ENCODE measurements at regions not wholly inside any gene's neighbourhood (a gene's known extent, or its start where the extent isn't known, plus 50 kb on each side); places are given as distances from the start of the nearest gene placed in this dataset.

GRCh38 chr18:62629031-62629430, 86.3 kb upstream of the PHLPP1 start:
- no peak for DNase-seq

GRCh38 chr18:62631173-62631572, 84.2 kb upstream of the PHLPP1 start:
- no peak for DNase-seq

- no peak for DNase-seq
Measured at GRCh38 chr18:62632788-62633455, 82.4 kb upstream of the PHLPP1 start.

GRCh38 chr18:62634458-62634857, 80.9 kb upstream of the PHLPP1 start:
- no peak for DNase-seq

GRCh38 chr18:62634979-62635630, 80.2 kb upstream of the PHLPP1 start:
- no peak for DNase-seq

GRCh38 chr18:62637403-62637802, 77.9 kb upstream of the PHLPP1 start:
- no peak for DNase-seq

- peak in 1 of 58 donors; percentile 5 for DNase-seq
Measured at GRCh38 chr18:62637807-62638687, 77.3 kb upstream of the PHLPP1 start.

GRCh38 chr18:62643181-62643580, 72.2 kb upstream of the PHLPP1 start:
- DNase-seq: no peak

GRCh38 chr18:62644773-62645172, 70.6 kb upstream of the PHLPP1 start:
- no peak for DNase-seq

GRCh38 chr18:62647179-62647578, 68.2 kb upstream of the PHLPP1 start:
- DNase-seq: no peak

- no peak for DNase-seq
Measured at GRCh38 chr18:62648045-62648678, 67.2 kb upstream of the PHLPP1 start.

GRCh38 chr18:62651276-62652056, 63.9 kb upstream of the PHLPP1 start:
- DNase-seq: no peak

- DNase-seq: peak in 1 of 58 donors; percentile 24
Measured at GRCh38 chr18:62652057-62652629, 63.2 kb upstream of the PHLPP1 start.

GRCh38 chr18:62655520-62656219, 59.7 kb upstream of the PHLPP1 start:
- no peak for DNase-seq

GRCh38 chr18:62658028-62658427, 57.3 kb upstream of the PHLPP1 start:
- no peak for DNase-seq

GRCh38 chr18:62659698-62660097, 55.6 kb upstream of the PHLPP1 start:
- no peak for DNase-seq

- no peak for DNase-seq
Measured at GRCh38 chr18:62660691-62661090, 54.6 kb upstream of the PHLPP1 start.

GRCh38 chr18:62663731-62664336, 51.5 kb upstream of the PHLPP1 start:
- DNase-seq: no peak

GRCh38 chr18:62664414-62664813, 50.9 kb upstream of the PHLPP1 start:
- no peak for DNase-seq
